ENCODE measurements at regions not wholly inside any gene's neighbourhood (a gene's known extent, or its start where the extent isn't known, plus 50 kb on each side); places are given as distances from the start of the nearest gene placed in this dataset.

- DNase-seq (ENCODE audit: low read depth): peak; percentile 36
- TF ChIP-seq, protein P1, sequence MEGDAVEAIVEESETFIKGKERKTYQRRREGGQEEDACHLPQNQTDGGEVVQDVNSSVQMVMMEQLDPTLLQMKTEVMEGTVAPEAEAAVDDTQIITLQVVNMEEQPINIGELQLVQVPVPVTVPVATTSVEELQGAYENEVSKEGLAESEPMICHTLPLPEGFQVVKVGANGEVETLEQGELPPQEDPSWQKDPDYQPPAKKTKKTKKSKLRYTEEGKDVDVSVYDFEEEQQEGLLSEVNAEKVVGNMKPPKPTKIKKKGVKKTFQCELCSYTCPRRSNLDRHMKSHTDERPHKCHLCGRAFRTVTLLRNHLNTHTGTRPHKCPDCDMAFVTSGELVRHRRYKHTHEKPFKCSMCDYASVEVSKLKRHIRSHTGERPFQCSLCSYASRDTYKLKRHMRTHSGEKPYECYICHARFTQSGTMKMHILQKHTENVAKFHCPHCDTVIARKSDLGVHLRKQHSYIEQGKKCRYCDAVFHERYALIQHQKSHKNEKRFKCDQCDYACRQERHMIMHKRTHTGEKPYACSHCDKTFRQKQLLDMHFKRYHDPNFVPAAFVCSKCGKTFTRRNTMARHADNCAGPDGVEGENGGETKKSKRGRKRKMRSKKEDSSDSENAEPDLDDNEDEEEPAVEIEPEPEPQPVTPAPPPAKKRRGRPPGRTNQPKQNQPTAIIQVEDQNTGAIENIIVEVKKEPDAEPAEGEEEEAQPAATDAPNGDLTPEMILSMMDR (IDR thresholded peaks at IDR 0.05; ENCODE audit: insufficient read depth, low read length): no peak
- no peak overlapping the region for H3K4me3 ChIP-seq (ENCODE audit: low read depth, low read length)
These were observed 60.0 kb downstream of the NCOR2 start for GRCh38 chr12:124507188-124508109.

GRCh38 chr12:124506832-124507153 is 60.6 kb downstream of the NCOR2 start:
- H3K4me3 ChIP-seq (ENCODE audit: low read depth, low read length): no peak overlapping the region
- no peak for DNase-seq (ENCODE audit: low read depth)
- TF ChIP-seq, protein P1 (IDR thresholded peaks at IDR 0.05; ENCODE audit: insufficient read depth, low read length): no peak

- DNase-seq (ENCODE audit: low read depth): peak; percentile 48
- H3K4me3 ChIP-seq (ENCODE audit: low read depth, low read length): no peak overlapping the region
- TF ChIP-seq, protein P1 (IDR thresholded peaks at IDR 0.05; ENCODE audit: insufficient read depth, low read length): no peak
These were observed 61.1 kb downstream of the NCOR2 start for GRCh38 chr12:124506145-124506831.

GRCh38 chr12:124505001-124505818 is 62.2 kb downstream of the NCOR2 start:
- H3K4me3 ChIP-seq (ENCODE audit: low read depth, low read length): no peak overlapping the region
- no peak for DNase-seq (ENCODE audit: low read depth)
- TF ChIP-seq, protein P1 (IDR thresholded peaks at IDR 0.05; ENCODE audit: insufficient read depth, low read length): no peak

- no peak for DNase-seq (ENCODE audit: low read depth)
- H3K4me3 ChIP-seq (ENCODE audit: low read depth, low read length): no peak overlapping the region
- TF ChIP-seq, protein P1 (IDR thresholded peaks at IDR 0.05; ENCODE audit: insufficient read depth, low read length): no peak
These were observed 63.0 kb downstream of the NCOR2 start for GRCh38 chr12:124504273-124505000.

- no peak overlapping the region for H3K4me3 ChIP-seq (ENCODE audit: low read depth, low read length)
- TF ChIP-seq, protein P1 (IDR thresholded peaks at IDR 0.05; ENCODE audit: insufficient read depth, low read length): no peak
- no peak for DNase-seq (ENCODE audit: low read depth)
These were observed 64.1 kb downstream of the NCOR2 start for GRCh38 chr12:124503305-124503704.
